Left lung (tissue), 4 donors: ENCODE measurements at regions not wholly inside any gene's neighbourhood (a gene's known extent, or its start where the extent isn't known, plus 50 kb on each side); places are given as distances from the start of the nearest gene placed in this dataset.

ENCODE experiments used
- ATAC-seq: fragments of 200-7000 bp; cut with Tn5 transposase; one replicate; pipeline ENCODE4 v1.9.1; 2020; ENCODE audit warnings: moderate library complexity
- DNase-seq, 4 donors: peaks; one replicate each; pipeline ENCODE4 v3.0.0-alpha.2; 2013 to 2020
- H3K27ac ChIP-seq, 2 donors: fragments of 200-600 bp; sonication (generic) in 1 of 2; one replicate each; pipeline versions ENCODE4 v1.5.0 to v1.8.0; 2020 to 2021
- H3K27me3 ChIP-seq, 2 donors: fragments of 200-600 bp; sonication (generic) in 1 of 2; one replicate each; pipeline versions ENCODE4 v1.5.0 to v1.8.0; 2020 to 2021
- H3K36me3 ChIP-seq, 2 donors: fragments of 200-600 bp; sonication (generic) in 1 of 2; one replicate each; pipeline versions ENCODE4 v1.5.0 to v1.8.0; 2020 to 2021
- H3K4me1 ChIP-seq, 2 donors: fragments of 200-600 bp; one replicate each; pipeline ENCODE4 v1.8.0; 2021
- H3K4me3 ChIP-seq, 2 donors: fragments of 200-600 bp; sonication (generic) in 1 of 2; one replicate each; pipeline versions ENCODE4 v1.5.0 to v1.8.0; 2020 to 2021; ENCODE audit warnings: mild to moderate bottlenecking in 1 of 2
- H3K9me3 ChIP-seq, 2 donors: fragments of 200-600 bp; sonication (generic) in 1 of 2; one replicate each; pipeline versions ENCODE4 v1.5.0 to v1.8.0; 2020 to 2021
- intact Hi-C, 2 donors: fragments of 100-400 bp; cut with DNase I; formaldehyde crosslinking; loops; one replicate each; pipeline versions ENCODE4 v1.11.2 to v1.14.2; 2022
- TF ChIP-seq, protein P1 (sequence below), 2 donors: fragments of 200-600 bp; sonication (generic) in 1 of 2; IDR thresholded peaks; one replicate each; pipeline versions ENCODE4 v1.5.0 to v1.8.0; 2021; ENCODE audit warnings: antibody characterized with exemption in 2 of 2
- donor health status: DM: no; HTN: yes; CAD: no.
- donor health status: DM: no; HTN: no; CAD: no.

DNA sequence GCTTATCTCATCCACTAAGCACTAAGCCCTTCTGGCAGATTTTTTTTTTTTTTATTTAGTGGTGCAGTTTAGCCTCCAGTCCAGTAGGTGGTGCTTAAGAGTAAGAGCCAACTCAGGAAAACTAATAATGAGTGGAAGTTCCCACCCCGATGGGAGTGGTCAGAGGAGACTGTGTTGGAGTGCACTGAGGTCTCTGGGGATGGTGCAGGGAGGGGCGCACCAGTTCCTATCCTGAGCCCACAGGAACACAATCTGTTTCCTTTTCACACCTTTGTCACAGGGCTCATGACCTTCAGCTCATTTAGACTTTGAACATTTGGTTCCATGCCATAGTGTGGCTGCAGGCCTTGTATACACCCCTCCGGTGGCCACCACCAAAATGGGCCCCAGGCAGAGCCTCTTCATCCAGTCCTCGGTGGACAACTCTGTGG lies 367.4 kb downstream of the SPRY2 start:
- Histone ChIP-seq H3K9me3 (peaks cover 0 to 15% of the 10 kb centered on the region in 2 donors), H3K27ac (no peak overlapping the region), H3K4me3 (no peak overlapping the region), H3K4me1 (no peaks in the 10 kb centered on the region), H3K27me3 (no peaks in the 10 kb centered on the region), H3K36me3 (no peaks in the 10 kb centered on the region)
- ATAC-seq (peak; percentile 25), DNase-seq (peak in 1 of 4 donors; percentile 15)
- TF ChIP-seq, protein P1, sequence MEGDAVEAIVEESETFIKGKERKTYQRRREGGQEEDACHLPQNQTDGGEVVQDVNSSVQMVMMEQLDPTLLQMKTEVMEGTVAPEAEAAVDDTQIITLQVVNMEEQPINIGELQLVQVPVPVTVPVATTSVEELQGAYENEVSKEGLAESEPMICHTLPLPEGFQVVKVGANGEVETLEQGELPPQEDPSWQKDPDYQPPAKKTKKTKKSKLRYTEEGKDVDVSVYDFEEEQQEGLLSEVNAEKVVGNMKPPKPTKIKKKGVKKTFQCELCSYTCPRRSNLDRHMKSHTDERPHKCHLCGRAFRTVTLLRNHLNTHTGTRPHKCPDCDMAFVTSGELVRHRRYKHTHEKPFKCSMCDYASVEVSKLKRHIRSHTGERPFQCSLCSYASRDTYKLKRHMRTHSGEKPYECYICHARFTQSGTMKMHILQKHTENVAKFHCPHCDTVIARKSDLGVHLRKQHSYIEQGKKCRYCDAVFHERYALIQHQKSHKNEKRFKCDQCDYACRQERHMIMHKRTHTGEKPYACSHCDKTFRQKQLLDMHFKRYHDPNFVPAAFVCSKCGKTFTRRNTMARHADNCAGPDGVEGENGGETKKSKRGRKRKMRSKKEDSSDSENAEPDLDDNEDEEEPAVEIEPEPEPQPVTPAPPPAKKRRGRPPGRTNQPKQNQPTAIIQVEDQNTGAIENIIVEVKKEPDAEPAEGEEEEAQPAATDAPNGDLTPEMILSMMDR (IDR thresholded peaks at IDR 0.05): no peak
- intact Hi-C loops: no loop called here

- H3K36me3 ChIP-seq: no peaks in the 10 kb centered on the region
- TF ChIP-seq, protein P1 (IDR thresholded peaks at IDR 0.05): no peak
- no peaks in the 10 kb centered on the region for H3K4me1 ChIP-seq
- H3K4me3 ChIP-seq: no peak overlapping the region
- peaks cover 0 to 12% of the 10 kb centered on the region in 2 donors for H3K9me3 ChIP-seq
- DNase-seq (no peak), ATAC-seq (no peak)
- no peaks in the 10 kb centered on the region for H3K27me3 ChIP-seq
- no peak overlapping the region for H3K27ac ChIP-seq
- intact Hi-C loops: no loop called here
Observed at GRCh38 chr13:79972066-79972569, 368.8 kb downstream of the SPRY2 start.

- intact Hi-C loops: no loop called here
- H3K4me1 ChIP-seq: no peaks in the 10 kb centered on the region
- ATAC-seq (no peak), DNase-seq (no peak)
- no peak overlapping the region for H3K4me3 ChIP-seq
- H3K27me3 ChIP-seq: no peaks in the 10 kb centered on the region
- H3K27ac ChIP-seq: no peak overlapping the region
- H3K9me3 ChIP-seq: no peaks in the 10 kb centered on the region
- H3K36me3 ChIP-seq: no peaks in the 10 kb centered on the region
- TF ChIP-seq, protein P1 (IDR thresholded peaks at IDR 0.05): no peak
Observed at GRCh38 chr13:79966493-79966895, 374.4 kb downstream of the SPRY2 start.

- DNase-seq (no peak), ATAC-seq (no peak)
- intact Hi-C loops: no loop called here
- Histone ChIP-seq H3K27me3 (no peaks in the 10 kb centered on the region), H3K36me3 (no peaks in the 10 kb centered on the region), H3K27ac (no peak overlapping the region), H3K9me3 (no peaks in the 10 kb centered on the region), H3K4me3 (no peak overlapping the region), H3K4me1 (no peaks in the 10 kb centered on the region)
- TF ChIP-seq, protein P1 (IDR thresholded peaks at IDR 0.05): no peak
Observed at GRCh38 chr13:79966059-79966458, 374.9 kb downstream of the SPRY2 start.

DNA sequence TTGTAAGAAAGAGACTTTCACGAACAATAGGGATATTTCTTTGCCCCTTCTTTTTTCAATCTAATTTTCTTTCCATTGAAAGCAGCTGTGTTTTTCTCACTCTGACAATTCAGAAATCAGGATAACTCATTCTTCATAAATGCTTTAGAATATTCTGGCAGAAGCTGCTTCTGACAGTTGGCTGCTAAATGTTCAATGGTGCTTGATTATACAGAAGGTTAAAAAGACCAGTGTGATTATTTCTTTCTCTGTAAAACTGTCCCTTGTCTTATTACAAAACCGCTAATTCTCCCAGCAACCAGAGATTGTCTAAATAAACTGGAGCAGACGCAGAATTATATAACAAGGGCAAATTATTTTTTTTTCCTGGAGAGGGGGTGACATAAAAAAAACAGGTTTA lies 394.4 kb downstream of the SPRY2 start:
- DNase-seq (no peak), ATAC-seq (no peak)
- H3K9me3 ChIP-seq: no peaks in the 10 kb centered on the region
- no peak overlapping the region for H3K27ac ChIP-seq
- H3K27me3 ChIP-seq: no peaks in the 10 kb centered on the region
- TF ChIP-seq, protein P1 (IDR thresholded peaks at IDR 0.05): no peak
- intact Hi-C loops: no loop called here
- H3K4me1 ChIP-seq: no peaks in the 10 kb centered on the region
- no peaks in the 10 kb centered on the region for H3K36me3 ChIP-seq
- no peak overlapping the region for H3K4me3 ChIP-seq
